ENCODE measurements at regions not wholly inside any gene's neighbourhood (a gene's known extent, or its start where the extent isn't known, plus 50 kb on each side); places are given as distances from the start of the nearest gene placed in this dataset.

GRCh38 chr2:64749446-64749845 lies 95.7 kb upstream of the SERTAD2 start:
- in situ Hi-C loops (cut with MboI; ENCODE audit: low pct_unique_long_range_greater_than_20kb, low sequenced_read_pairs, unreplicated experiment) = loop anchor here (10.0 kb wide), 1 partner anchor 95 kb away; the partner anchor contains the start of gene SERTAD2
- TF ChIP-seq CTCF (IDR thresholded peaks at IDR 0.05; ENCODE audit: extremely low read depth, insufficient read depth, missing control alignments) = no peak
- DNase-seq (ENCODE audit: low spot score) = no peak

GRCh38 chr2:64750001-64750816 lies 96.5 kb upstream of the SERTAD2 start:
- TF ChIP-seq CTCF (IDR thresholded peaks at IDR 0.05; ENCODE audit: extremely low read depth, insufficient read depth, missing control alignments) = no peak
- in situ Hi-C loops (cut with MboI; ENCODE audit: low pct_unique_long_range_greater_than_20kb, low sequenced_read_pairs, unreplicated experiment) = no loop called here
- no peak for DNase-seq (ENCODE audit: low spot score)

- DNase-seq (ENCODE audit: low spot score) = peak; percentile 96
- in situ Hi-C loops (cut with MboI; ENCODE audit: low pct_unique_long_range_greater_than_20kb, low sequenced_read_pairs, unreplicated experiment) = no loop called here
Observed at GRCh38 chr2:64750817-64751285, 97.1 kb upstream of the SERTAD2 start.

GRCh38 chr2:64751286-64752260 lies 97.9 kb upstream of the SERTAD2 start:
- no peak for DNase-seq (ENCODE audit: low spot score)
- TF ChIP-seq CTCF (IDR thresholded peaks at IDR 0.05; ENCODE audit: extremely low read depth, insufficient read depth, missing control alignments) = peak; percentile 2
- in situ Hi-C loops (cut with MboI; ENCODE audit: low pct_unique_long_range_greater_than_20kb, low sequenced_read_pairs, unreplicated experiment) = no loop called here

More at GRCh38 chr2:64750817-64751285, 97.1 kb upstream of the SERTAD2 start:
- no peak for TF ChIP-seq CTCF (IDR thresholded peaks at IDR 0.05; ENCODE audit: extremely low read depth, insufficient read depth, missing control alignments)

- no peak for DNase-seq (ENCODE audit: low spot score)
- TF ChIP-seq CTCF (IDR thresholded peaks at IDR 0.05; ENCODE audit: extremely low read depth, insufficient read depth, missing control alignments) = no peak
- in situ Hi-C loops (cut with MboI; ENCODE audit: low pct_unique_long_range_greater_than_20kb, low sequenced_read_pairs, unreplicated experiment) = no loop called here
Observed at GRCh38 chr2:64753399-64753798, 99.7 kb upstream of the SERTAD2 start.

- no peak for TF ChIP-seq CTCF (IDR thresholded peaks at IDR 0.05; ENCODE audit: extremely low read depth, insufficient read depth, missing control alignments)
- in situ Hi-C loops (cut with MboI; ENCODE audit: low pct_unique_long_range_greater_than_20kb, low sequenced_read_pairs, unreplicated experiment) = no loop called here
- no peak for DNase-seq (ENCODE audit: low spot score)
Observed at GRCh38 chr2:64754570-64754969, 100.9 kb upstream of the SERTAD2 start.

All from GM13977 (cell line).